CD4-positive, alpha-beta T cell treated with Interleukin-15 for 4 hours (primary cell): ENCODE measurements at regions not wholly inside any gene's neighbourhood (a gene's known extent, or its start where the extent isn't known, plus 50 kb on each side); places are given as distances from the start of the nearest gene placed in this dataset.
"Not testable (repeated sequence)": the region's sequence is repeated elsewhere in the genome, so short reads cannot be mapped to it uniquely, and the experiment has no call there.

Experiments used
- DNase-seq: peaks from one replicate; pipeline ENCODE4 v3.0.0-alpha.2; 2020; ENCODE audit warnings: low spot score

DNA sequence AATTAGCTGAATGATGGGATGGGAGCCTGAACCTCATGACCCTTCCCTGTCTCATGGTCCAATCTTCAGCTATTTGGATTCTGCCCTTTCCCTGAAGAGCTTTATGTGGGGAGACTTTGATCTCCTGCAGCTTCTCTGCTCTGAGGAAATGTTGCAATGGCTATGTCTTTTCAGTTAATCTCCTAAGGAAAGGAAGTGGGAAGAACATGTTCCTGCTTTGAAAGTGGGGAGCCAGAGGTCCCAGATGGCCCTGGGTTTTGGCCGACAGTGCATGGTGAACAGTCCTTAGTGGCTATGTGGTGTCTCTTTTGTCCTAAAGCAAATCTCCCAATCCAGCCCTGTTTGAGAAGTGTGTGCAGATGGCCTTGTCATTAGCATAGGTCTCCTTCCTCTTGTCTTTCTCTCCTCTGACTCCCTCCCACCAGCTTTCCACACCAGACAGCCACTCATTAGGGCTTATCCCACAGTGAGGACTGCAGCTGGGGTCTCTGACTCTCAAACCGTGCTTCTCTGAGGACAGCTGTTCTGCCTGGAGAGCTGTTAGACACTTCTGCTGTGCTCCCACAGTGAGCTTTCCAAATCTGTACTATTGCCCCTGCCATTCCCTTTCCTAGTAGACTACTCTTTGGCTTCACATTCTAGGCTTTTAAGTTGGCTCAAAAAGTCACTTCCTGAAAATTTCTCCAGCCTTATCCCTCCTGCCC, 365.8 kb upstream of the UMPS start:
- no peak for DNase-seq

DNA sequence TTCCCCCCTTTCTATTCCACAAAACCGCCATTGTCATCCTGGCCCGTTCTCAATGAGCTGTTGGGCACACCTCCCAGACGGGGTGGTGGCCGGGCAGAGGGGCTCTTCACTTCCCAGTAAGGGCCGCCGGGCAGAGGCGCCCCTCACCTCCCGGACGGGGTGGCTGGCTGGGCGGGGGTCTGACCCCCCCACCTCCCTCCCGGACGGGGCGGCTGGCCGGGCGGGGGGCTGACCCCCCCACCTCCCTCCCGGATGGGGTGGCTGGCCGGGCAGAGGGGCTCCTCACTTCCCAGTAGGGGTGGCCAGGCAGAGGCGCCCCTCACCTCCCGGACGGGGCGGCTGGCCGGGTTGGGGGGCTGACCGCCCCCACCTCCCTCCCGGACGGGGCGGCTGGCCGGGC, 363.6 kb upstream of the UMPS start:
- DNase-seq, result not testable (repeated sequence)

DNA sequence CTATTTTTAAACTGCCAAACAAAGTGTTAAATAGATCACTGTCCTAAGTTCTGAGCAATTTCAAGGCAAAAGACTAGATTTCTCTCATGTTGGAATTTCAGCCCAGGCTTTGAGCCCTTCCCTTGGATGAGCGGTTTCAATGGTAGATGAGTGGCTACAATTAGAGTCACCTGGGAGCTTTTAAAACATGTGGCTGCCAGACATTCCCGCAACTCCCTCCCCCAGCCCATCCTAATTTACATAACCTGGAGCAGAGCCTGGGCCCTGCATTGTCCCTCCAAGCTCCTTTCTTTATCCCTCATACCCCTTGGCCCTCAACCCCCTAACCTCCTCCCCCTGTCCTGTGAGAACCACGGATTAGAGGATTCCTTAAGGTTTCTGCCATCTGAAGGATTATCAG, 357.5 kb upstream of the UMPS start:
- DNase-seq, result no peak

DNA sequence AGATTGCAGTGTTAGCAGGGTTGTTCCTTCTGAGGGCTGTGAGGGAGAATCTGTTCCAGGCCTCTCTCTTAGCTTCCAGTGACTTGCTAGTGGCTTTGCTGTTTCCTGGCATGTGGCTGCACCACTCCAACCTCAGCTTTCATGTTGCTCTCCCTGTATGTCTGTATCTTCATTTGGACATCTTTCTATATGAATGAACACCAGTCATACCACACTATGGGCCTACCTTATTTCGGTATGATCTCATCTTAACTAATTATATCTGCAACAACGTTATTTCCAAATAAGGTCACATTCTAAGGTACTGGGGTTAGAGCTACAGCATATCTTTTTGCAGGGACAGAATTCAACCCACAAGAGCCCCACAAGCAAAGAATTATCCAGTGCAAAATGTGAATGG, 356.7 kb upstream of the UMPS start:
- DNase-seq, result no peak

DNA sequence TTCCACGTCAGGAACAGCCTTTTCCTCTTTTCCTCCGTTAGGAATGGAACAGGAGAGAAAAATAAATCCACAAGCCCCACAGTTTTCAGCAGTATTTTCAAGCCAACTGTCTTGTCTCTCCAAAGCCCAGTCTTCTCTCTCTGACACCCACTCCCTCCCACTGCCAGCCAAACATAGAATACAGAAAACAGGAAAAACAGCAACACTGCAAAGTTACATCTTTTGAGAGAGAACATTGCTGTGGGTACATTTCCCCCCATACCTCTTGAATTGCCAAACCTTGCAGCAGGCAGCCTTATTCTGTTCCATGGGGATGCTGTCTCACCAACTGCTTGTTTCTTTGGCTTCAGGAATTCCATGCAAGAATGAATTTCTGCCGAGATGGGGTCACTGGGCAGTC, 355.7 kb upstream of the UMPS start:
- no peak for DNase-seq

DNA sequence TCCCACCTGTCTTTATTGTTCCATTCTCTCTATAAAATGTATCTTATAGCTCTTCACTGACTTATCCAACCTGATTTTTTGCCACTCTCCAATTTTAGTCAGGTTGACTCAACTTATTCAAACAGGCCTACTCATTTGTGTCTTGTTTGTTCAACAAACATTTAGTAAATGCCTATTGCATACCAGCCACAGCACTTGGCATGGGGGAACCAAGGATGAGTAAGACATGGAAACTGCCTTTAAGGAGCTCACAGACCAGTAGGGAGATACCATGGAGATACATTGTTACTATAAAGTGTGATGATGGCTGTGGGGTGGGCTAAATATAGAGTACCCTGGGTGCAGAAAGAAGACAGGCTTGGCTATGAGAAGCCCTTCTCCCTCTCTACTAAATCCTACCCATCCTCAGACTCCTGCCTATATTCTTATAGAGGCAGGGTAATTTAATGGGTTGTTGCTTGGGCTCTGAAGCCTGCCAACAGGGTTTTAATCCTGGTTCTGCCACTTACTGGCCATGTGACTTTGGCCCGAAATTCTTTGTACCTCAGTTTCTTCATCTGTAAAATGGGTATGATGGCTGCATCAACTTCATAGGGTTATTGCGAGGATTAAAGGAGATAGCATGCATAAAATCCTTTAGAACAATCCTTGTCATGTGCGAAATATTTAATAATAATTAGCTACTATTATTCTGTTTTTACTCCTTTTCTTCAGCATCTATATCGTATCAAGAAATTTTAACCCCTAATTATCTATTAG, 348.5 kb upstream of the UMPS start:
- no peak for DNase-seq

DNA sequence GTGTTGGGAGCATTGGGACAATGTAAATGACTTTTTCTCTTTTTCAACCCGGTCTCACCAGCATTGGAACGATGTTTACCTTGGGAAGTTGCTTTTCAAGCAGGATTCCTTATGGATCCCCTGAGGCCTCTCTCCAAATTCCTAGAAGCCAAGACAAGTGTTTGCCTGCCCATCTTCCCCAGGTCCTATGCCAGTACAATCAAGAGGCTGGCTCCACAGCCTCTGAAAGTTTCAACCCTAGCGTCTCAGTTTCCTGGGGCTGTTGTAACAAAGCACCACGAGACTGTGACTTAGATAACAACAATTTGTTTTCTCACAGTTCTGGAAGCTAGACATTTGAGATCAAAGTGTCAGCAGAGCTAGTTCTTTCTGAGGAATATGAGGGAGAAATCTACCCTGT, 347.2 kb upstream of the UMPS start:
- no peak for DNase-seq

DNA sequence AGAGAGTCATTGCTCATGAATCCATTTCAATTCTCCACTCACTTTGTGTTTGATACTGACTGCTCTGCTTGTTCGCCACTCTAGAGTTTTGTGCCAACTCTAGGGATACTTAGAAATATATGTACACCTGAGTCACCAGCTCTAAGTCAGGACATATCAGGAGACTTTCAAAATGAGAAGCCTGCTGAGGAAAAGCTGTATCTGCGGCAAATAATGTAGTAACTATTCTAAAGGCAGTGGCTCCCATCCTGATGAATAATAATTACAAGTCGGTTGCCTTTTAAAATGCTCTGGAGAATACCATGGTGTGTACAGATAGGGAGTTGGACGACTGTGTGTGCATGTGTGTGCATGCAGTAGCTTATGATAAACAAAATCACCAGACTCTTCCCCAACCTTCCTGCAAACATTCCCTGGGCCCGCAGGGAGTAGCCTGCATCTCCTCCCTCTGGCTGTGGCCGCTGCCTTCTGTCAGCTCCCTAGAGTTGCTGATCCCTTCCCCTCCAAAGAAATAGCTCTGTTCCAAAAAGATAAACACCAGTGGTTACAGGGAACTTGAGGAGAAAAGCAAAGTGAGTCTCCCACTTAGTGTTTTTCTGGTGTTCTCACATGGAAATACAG, 346.3 kb upstream of the UMPS start:
- no peak for DNase-seq

DNA sequence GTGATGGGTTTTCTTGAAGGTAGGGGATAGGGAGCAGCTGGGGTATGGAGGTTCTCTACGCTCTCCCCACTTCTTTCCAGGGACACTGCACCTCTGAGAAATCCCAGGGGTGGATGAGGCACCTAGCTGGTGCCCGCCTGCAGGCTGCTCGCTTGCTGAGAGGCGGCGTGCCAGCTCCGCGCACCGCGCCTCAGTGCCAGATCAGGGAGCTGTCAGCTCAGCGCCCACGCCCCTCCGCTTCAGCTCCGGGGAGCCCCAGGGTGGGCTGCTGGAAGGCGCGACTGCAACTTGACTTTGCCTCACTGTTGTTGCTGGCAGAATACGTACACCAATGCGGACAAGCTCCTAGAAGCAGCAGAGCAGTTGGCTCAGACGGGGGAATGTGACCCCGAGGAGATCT, 345.7 kb upstream of the UMPS start:
- DNase-seq, result no peak

DNA sequence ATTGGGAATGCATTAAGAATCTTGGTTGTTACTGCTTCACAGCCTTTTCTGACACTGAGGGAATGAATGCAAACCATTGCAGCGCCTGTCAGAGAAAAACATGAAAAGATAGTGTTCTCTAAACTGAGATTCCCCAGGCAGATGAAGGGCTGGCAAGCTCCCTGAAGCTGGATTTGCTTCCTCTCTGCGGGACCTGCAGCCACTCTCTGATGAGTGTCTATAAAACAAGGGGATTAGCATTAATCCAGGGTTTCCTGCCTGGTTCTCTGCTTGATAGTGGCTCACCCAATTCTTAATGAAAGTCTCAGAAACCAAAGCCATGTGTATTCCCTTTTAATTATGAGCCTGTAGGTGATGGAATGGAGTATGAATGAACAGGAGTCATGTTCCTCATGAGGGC, 344.3 kb upstream of the UMPS start:
- DNase-seq, result no peak

DNA sequence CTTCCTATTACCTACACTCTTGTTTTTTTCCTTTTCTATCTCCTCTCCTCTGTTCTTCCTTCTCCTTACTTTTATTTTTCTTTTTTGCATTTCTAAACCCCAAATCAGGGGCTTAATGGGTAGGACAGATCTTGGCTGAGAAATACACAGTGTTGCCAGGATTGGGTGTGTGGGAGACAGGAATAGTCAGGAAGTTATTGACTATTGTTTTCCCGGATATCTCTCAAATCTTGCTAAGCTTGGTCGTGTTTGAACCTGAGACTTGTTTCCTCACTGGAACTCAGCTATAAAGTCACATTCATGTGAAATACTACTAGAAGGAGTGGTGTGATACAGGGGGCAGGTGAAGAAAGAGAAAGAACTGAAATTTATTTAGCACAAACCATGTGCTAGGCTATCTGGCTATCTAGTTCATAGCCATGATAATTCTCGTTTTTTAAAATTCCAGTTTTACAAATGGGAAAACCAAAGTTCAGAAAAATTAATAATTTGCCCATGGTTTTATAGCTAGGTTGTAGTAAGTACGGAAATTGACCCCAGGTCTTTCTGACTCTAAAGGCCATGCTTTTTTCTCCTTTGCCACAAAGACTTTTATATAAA, 343.2 kb upstream of the UMPS start:
- DNase-seq, result no peak

DNA sequence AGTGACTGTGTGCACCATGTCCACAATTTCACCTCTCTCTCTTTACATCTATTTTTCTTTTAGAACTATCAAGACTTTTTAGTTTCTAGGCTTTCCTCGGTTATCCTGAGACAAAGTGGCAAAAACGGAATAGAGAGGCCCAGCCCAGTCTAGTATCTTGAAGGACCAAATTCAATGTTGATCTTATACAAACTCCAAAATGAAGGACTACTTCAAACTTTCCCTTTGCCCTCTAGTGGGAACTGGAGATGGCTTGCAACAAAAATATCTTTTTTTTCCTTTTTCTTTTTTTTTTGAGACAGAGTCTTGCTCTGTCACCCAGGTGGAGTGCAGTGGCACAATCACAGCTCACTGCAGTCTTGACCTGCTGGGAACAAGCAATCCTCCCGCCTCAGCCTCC, 338.5 kb upstream of the UMPS start:
- no peak for DNase-seq

DNA sequence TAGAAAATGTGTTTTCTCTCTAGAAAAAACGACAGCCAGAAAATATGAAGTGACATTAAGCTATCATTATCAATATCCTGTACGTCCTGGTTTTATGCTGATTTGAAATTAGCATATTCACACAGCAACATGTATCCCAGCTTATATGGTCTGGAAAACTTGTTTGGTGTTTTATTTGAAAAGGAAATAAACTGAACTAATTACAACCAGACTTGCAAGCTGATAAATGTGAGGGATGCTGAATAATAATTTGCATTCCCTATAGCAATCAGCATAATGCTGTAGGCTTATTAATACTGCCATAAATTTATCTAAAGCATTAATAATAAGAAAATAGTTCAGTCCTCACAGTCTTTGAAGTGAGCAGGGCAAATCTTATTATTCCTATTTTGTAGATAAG, 336.9 kb upstream of the UMPS start:
- no peak for DNase-seq

DNA sequence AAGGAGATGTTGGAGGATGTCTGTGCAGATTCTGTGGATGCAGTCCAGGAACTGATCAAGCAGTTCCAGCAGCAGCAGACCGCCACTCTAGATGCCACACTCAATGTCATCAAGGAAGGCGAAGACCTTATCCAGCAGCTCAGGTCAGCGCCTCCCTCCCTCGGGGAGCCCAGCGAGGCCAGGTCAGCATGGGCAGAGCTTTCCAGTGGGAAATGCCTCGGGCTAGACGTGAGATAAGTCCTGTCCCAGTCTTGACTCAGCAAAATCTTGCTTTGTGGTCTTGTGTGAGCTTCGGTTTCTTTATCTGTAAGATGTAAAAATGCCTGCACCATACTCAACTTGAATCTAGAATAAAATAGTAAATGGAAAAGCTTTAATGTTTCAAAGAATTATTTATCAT, 335.1 kb upstream of the UMPS start:
- DNase-seq, result no peak

DNA sequence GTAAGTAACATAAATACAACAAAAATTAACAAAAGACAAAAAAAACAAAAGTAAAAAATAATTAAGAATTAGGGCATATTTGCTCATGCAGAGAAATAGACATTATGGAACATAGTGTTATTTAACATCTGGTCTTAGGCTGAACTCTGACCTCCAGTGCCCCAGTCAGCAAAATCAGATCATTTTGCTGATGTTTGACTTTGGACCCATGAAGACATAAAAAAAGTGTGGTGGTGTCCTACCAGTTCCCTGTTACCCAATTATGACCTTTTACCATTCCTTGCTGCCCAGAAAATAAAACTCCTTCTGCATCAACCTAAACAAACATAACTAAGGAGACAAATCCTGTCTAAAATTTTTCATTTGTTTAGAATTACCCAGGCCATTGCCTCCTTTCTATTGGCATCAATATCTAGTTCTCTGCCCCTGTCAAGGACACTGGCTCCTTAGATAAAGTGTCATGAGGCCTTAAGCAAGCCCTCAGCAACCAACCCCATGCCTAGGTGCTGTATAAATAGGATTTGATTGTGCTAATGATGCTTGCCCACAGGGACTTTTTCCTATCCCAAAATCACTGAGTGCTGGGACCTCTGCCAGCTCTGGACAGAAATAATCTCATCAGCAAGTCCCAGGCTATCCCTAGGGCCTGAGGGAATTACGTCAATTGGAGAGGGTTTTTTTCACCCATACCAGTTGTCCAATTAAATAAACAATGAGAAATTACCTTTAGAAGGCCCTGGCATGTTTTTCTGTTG, 334.5 kb upstream of the UMPS start:
- DNase-seq, result no peak

DNA sequence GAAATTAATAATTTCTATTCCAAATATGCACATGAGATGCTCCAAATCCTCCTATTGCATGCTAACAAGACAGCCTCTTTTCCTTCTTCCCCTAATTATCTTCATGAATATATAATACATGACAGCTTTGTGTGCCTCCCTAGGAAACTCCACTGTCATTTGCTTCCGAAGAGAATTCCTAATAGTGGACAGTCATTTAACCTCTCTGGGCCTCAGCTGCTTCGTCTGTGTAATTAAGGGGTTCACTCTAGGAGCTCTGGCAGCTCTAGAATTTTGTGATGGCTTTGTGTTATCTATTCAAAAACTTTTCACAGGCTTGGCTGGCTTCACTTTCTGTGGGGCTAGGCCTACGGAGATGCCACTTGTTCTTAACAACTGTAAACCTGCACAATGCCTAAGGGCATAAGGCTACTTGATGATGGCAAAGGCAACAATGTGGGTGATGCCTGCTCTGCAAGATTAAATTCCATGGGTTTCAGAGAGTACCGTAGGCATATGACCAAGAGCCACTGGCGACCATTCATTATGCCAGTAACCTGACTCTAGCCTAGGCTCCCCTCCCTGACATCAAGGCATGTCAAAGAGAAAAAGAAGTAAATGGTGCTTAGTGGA, 333.8 kb upstream of the UMPS start:
- DNase-seq, result no peak

DNA sequence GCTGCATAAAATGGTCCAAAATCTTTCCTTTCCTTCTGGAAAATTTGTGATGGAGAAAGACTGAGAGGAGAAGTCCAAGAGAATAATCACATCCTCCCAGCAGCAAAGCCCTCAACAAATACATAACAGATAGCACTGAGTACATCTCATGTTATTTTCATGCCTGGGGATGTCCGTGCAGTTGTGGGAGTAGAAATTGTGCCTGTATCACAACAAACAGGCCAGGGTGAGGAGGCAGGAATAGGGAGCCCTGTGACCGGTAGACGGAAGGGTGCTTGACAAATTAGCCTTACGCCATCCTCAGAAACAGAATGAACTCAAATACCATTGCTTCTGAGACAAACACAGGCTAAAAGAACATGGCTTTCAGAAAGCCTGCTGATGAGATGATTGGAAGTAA, 333.2 kb upstream of the UMPS start:
- no peak for DNase-seq

DNA sequence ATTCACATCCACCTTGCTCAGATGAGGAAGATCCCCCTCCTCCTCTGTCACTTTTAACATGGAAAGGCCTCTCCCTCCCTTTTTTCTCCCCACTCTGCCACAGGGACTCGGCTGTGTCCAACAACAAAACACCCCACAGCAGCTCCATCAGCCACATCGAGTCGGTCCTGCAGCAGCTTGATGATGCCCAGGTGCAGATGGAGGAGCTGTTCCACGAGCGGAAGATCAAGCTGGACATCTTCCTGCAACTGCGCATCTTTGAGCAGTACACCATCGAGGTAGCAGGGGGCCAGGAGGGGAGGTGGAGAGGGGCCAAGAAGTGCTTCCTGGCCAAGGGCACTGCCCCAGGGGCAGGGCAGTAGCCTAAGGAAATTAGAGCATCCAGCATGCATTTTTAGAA, 331.7 kb upstream of the UMPS start:
- DNase-seq, result no peak

DNA sequence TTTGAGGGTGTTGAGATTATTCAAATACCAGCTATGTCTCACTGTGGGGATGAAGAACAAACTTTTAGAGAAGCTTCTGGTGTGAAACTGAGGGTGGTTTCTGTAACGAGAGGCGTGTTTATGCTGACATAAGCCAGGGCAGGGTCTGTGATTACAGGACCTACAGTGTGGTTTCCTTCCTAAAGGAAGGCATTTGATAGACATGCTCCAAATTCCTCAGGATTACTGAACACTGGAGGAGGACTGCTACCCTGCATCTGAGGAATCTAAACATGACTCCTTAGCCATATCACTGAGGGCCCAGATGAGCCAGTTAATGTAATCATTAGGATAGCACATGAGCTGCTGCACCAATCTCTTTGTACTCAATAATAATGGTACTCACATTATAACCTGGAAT, 328.4 kb upstream of the UMPS start:
- no peak for DNase-seq

DNA sequence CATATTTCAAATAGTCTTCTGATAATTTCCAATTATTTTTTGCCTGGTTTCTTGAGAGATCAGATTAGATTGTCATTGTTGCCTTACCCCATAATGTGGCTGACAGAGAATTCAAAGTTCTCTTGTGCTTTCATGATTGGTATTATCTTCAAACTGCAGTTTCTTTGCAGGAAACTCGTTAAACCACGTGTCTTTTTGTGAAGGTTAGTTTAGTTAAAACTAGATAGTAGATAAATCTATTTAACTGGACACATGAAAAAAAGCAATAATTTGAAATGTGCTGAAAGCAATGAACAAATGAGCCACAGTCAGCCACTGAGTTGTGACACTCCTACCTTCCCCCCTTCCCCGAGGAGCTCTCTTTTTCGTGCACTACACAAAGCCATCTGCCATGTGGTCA, 327.5 kb upstream of the UMPS start:
- no peak for DNase-seq

DNA sequence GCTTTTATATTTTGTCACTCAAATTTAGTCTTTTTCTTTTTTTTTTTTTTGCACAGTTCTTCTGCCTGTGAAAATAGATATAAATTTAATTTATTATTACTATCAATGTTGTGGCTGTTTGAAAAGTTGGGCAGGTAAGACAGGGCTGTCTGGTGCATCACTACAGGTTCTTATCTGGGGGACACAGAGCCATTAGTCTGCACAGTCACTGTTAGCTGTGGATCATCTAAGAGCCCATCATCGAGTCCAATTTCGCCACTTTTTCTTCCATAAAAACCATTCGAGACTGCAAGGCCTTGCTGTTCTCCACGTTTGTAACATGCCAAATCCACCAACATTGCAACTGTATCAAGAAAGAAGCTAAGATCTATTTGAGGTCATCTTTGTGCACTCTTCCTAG, 325.6 kb upstream of the UMPS start:
- DNase-seq, result no peak

DNA sequence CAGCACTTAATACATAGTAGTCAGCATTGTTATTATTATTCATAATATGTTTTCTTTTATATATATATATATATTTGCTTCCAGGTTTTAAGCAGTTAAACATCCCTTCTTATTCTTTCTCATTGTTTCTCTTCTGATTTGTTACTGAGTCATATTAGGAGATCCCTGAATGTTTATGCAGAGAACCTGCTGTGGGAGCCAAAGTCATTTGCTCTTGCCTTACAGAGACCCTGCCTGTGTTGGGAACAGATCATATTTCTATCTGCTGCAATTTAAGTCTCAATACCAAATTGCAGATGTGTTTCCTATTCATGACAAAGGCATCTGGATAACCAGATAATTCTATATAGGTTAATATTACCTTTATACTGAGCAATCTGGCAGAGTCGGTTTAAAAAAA, 323.0 kb upstream of the UMPS start:
- no peak for DNase-seq
